ENCODE measurements at regions not wholly inside any gene's neighbourhood (a gene's known extent, or its start where the extent isn't known, plus 50 kb on each side); places are given as distances from the start of the nearest gene placed in this dataset.
A peak's percentile ranks its signal among the peaks of the same experiment; 100 is the strongest.

DNA sequence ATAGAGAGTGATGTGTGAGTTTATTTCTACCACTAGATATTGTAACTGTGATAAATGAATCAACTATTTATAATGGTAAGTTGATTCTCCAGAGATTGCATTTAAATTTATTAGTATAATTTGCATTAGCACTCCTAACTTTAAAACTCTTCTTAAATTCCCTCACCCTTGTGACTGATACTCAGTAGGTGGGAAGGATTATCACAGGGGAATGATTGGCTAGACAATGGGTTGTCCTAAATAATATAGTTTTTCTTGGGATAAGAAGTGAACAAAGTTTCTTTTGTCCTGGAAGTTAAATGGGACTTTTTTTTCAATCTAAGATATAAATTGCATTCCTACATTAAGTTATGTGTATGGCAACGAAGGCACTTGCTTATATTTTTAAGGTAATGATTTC lies 169.2 kb upstream of the PITX2 start:
- Mint-ChIP-seq H3K36me3 (ENCODE audit: low read depth) (no peaks in the 10 kb centered on the region), H3K27me3 (ENCODE audit: insufficient read depth) (peaks cover 31% of the 10 kb centered on the region), H3K9me3 (no peaks in the 10 kb centered on the region), H3K4me1 (peaks cover 52% of the 10 kb centered on the region), H3K4me3 (peak overlapping the region; percentile 9), H3K27ac (no peak overlapping the region)
- no peak overlapping the region for H3K9ac ChIP-seq (ENCODE audit: extremely low read depth, low read length, poor library complexity, severe bottlenecking)
- no peaks in the 10 kb centered on the region for H3K9me3 ChIP-seq (ENCODE audit: control insufficient read depth, low read length)
- no peaks in the 10 kb centered on the region for H3K36me3 ChIP-seq (ENCODE audit: control insufficient read depth, insufficient read depth, low read length)
- TF ChIP-seq, protein P1, sequence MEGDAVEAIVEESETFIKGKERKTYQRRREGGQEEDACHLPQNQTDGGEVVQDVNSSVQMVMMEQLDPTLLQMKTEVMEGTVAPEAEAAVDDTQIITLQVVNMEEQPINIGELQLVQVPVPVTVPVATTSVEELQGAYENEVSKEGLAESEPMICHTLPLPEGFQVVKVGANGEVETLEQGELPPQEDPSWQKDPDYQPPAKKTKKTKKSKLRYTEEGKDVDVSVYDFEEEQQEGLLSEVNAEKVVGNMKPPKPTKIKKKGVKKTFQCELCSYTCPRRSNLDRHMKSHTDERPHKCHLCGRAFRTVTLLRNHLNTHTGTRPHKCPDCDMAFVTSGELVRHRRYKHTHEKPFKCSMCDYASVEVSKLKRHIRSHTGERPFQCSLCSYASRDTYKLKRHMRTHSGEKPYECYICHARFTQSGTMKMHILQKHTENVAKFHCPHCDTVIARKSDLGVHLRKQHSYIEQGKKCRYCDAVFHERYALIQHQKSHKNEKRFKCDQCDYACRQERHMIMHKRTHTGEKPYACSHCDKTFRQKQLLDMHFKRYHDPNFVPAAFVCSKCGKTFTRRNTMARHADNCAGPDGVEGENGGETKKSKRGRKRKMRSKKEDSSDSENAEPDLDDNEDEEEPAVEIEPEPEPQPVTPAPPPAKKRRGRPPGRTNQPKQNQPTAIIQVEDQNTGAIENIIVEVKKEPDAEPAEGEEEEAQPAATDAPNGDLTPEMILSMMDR (conservative IDR thresholded peaks at IDR 0.05): no peak
- WGBS, 2 experiments (ENCODE audit: insufficient coverage in 1 of 2, insufficient read length in 1 of 2): 81% methylated on average over 1 of the region's 1 CpG; no CpG with 5 or more reads in 1 of the 2 experiments
- H3K4me1 ChIP-seq (ENCODE audit: control insufficient read depth, insufficient read depth, low read length): peaks cover 5% of the 10 kb centered on the region
- H3K4me3 ChIP-seq (ENCODE audit: low read length): peak overlapping the region; percentile 37
- peaks cover 33% of the 10 kb centered on the region for H3K27me3 ChIP-seq (ENCODE audit: control insufficient read depth, insufficient read depth, low read length, poor library complexity, severe bottlenecking)
- no peak for DNase-seq
- no peak overlapping the region for H3K27ac ChIP-seq (ENCODE audit: low read depth, low read length)

DNA sequence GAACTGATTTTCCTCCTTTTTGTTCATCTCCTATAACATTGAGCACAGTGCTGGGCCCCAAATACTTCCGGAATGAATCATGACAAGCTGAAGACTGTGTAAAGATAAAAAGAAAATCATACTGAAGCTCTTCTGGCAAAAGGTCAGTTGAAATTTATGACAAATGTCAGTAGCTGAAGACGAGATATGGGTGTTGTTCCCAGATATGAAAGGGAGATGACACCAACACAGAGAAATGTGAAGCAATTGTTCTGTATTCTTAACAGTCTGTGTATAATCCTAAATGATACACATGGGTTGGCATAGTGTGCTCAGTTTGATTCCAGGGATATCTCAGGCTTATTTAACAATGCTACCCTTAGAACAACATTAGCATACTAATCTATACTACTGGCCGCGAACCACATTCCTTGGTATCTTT lies 170.5 kb upstream of the PITX2 start:
- no peaks in the 10 kb centered on the region for H3K36me3 ChIP-seq (ENCODE audit: control insufficient read depth, insufficient read depth, low read length)
- Mint-ChIP-seq H3K36me3 (ENCODE audit: low read depth) (no peaks in the 10 kb centered on the region), H3K9me3 (no peaks in the 10 kb centered on the region), H3K4me3 (no peak overlapping the region), H3K27ac (peak overlapping the region; percentile 50), H3K4me1 (peaks cover 59% of the 10 kb centered on the region), H3K27me3 (ENCODE audit: insufficient read depth) (peaks cover 25% of the 10 kb centered on the region)
- H3K9me3 ChIP-seq (ENCODE audit: control insufficient read depth, low read length): no peaks in the 10 kb centered on the region
- H3K4me3 ChIP-seq (ENCODE audit: low read length): peak overlapping the region; percentile 27
- H3K4me1 ChIP-seq (ENCODE audit: control insufficient read depth, insufficient read depth, low read length): peaks cover 5% of the 10 kb centered on the region
- peaks cover 20% of the 10 kb centered on the region for H3K27me3 ChIP-seq (ENCODE audit: control insufficient read depth, insufficient read depth, low read length, poor library complexity, severe bottlenecking)
- TF ChIP-seq, protein P1 (conservative IDR thresholded peaks at IDR 0.05): no peak
- WGBS, 2 experiments (ENCODE audit: insufficient coverage in 1 of 2, insufficient read length in 1 of 2): 59 to 88% methylated on average over 2 to 4 of the region's 4 CpGs
- DNase-seq: no peak
- H3K9ac ChIP-seq (ENCODE audit: extremely low read depth, low read length, poor library complexity, severe bottlenecking): no peak overlapping the region
- no peak overlapping the region for H3K27ac ChIP-seq (ENCODE audit: low read depth, low read length)

DNA sequence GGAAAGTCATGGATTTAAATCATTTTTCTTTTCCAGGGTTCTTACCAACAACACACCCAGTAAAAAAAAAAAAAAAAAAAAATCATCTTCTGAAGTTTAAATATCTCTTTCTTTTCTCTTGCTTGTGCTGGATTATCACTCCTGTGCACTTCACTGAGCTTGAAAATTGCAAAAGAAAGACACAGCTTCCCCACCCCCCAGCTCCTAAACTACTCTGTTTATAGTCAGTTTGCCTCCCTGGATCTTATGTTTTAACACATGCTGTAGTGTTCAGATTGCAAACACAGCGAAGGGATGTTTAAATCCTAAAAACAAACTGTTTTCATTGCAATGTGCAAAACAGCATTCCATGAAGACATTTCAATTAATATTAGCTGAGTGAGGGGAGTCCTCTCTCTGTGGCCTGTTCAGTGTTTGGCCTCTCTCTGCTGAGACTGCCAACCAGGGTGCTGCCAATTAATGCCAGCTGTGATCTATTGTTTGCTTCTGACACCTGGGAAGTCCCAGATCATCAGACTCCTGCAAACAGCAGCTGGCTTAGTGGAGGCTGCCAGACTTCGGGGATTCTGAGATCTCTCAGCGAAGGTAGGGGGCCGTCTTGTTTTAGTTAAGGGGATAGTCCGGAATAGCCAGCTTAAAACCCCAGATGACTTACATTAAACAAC lies 171.1 kb upstream of the PITX2 start:
- Mint-ChIP-seq H3K4me3 (peak overlapping the region; percentile 22), H3K27ac (peak overlapping the region; percentile 59)

More for the DNA sequence above, 171.1 kb upstream of the PITX2 start:
- Mint-ChIP-seq H3K4me1 (peaks cover 63% of the 10 kb centered on the region), H3K9me3 (no peaks in the 10 kb centered on the region), H3K27me3 (ENCODE audit: insufficient read depth) (peaks cover 19% of the 10 kb centered on the region), H3K36me3 (ENCODE audit: low read depth) (no peaks in the 10 kb centered on the region)
- Histone ChIP-seq H3K27me3 (ENCODE audit: control insufficient read depth, insufficient read depth, low read length, poor library complexity, severe bottlenecking) (peaks cover 14% of the 10 kb centered on the region), H3K27ac (ENCODE audit: low read depth, low read length) (no peak overlapping the region), H3K9ac (ENCODE audit: extremely low read depth, low read length, poor library complexity, severe bottlenecking) (peak overlapping the region; percentile 17), H3K4me1 (ENCODE audit: control insufficient read depth, insufficient read depth, low read length) (peaks cover 5% of the 10 kb centered on the region), H3K4me3 (ENCODE audit: low read length) (peak overlapping the region; percentile 27), H3K9me3 (ENCODE audit: control insufficient read depth, low read length) (no peaks in the 10 kb centered on the region), H3K36me3 (ENCODE audit: control insufficient read depth, insufficient read depth, low read length) (no peaks in the 10 kb centered on the region)
- 17 to 50% methylated on average over 1 to 5 of the region's 5 CpGs for WGBS, 2 experiments (ENCODE audit: insufficient coverage in 1 of 2, insufficient read length in 1 of 2)
- DNase-seq: peak; percentile 88
- TF ChIP-seq, protein P1 (conservative IDR thresholded peaks at IDR 0.05): no peak
